PC-9 (cell line): ENCODE measurements at regions not wholly inside any gene's neighbourhood (a gene's known extent, or its start where the extent isn't known, plus 50 kb on each side); places are given as distances from the start of the nearest gene placed in this dataset.

Experiments
- BruUV-seq: library from RNA; stranded (reverse); fragments of 400-500 nt; replicated peaks from 2 replicates; lab custom pipeline; 2021; lab: Mats Ljungman, UMichigan
- CTCF ChIA-PET: fragments of 300-600 bp; sonication (Branson Sonifier 250); formaldehyde crosslinking; loops from one replicate; lab custom pipeline; 2022; ENCODE audit warnings: antibody characterized with exemption; lab: Charles Lee
- POLR2A ChIA-PET: fragments of 300-600 bp; sonication (Branson Sonifier 250); formaldehyde crosslinking; loops from one replicate; lab custom pipeline; 2022; ENCODE audit warnings: antibody characterized with exemption; ENCODE audit not compliant: unreplicated experiment; lab: Charles Lee
- DNase-seq, 2 experiments: peaks; one replicate each; pipeline versions ENCODE4 v3.0.0 to v3.0.0-alpha.2; 2015 to 2022; ENCODE audit warnings: mixed read lengths in 1 of 2
- H2AFZ ChIP-seq: fragments of 200-600 bp; sonication (generic); 2 replicates; pipeline ENCODE4 v1.8.1; 2017; ENCODE audit warnings: antibody characterized with exemption
- H3F3A ChIP-seq: fragments of 200-600 bp; sonication (generic); 2 replicates; pipeline ENCODE4 v1.8.1; 2017; ENCODE audit warnings: antibody characterized with exemption, mild to moderate bottlenecking, low read depth; ENCODE audit not compliant: insufficient read depth
- H3K27ac ChIP-seq: fragments of 200-600 bp; sonication (generic); 2 replicates; pipeline ENCODE4 v1.6.1; 2016; ENCODE audit warnings: mixed run types
- H3K27me3 ChIP-seq: fragments of 200-600 bp; sonication (generic); 2 replicates; pipeline ENCODE4 v1.6.1; 2016; ENCODE audit warnings: low read depth, mixed run types; ENCODE audit not compliant: insufficient read depth
- H3K36me3 ChIP-seq: fragments of 200-600 bp; sonication (generic); 2 replicates; pipeline ENCODE4 v1.6.1; 2016; ENCODE audit warnings: low read depth, mixed run types
- H3K4me1 ChIP-seq: fragments of 200-600 bp; sonication (generic); replicated peaks from 2 replicates; pipeline ENCODE4 v1.6.1; 2016; ENCODE audit warnings: mixed run types; ENCODE audit not compliant: insufficient read depth
- H3K4me2 ChIP-seq: fragments of 200-600 bp; sonication (generic); 2 replicates; pipeline ENCODE4 v1.6.1; 2017; ENCODE audit warnings: mixed run types
- H3K4me3 ChIP-seq: fragments of 200-600 bp; sonication (generic); 2 replicates; pipeline ENCODE4 v1.6.1; 2016; ENCODE audit warnings: mixed run types
- H3K79me2 ChIP-seq: fragments of 200-600 bp; sonication (generic); 2 replicates; pipeline ENCODE4 v1.6.1; 2017; ENCODE audit warnings: low read depth, mixed run types
- H3K9me2 ChIP-seq: fragments of 200-600 bp; sonication (generic); 2 replicates; pipeline ENCODE4 v1.8.1; 2017; ENCODE audit warnings: mild to moderate bottlenecking; ENCODE audit not compliant: insufficient read depth
- H3K9me3 ChIP-seq: fragments of 200-600 bp; sonication (generic); 2 replicates; pipeline ENCODE4 v1.8.1; 2016; ENCODE audit warnings: low read depth; ENCODE audit not compliant: insufficient read depth
- H4K20me1 ChIP-seq: fragments of 200-600 bp; sonication (generic); 2 replicates; pipeline ENCODE4 v1.8.1; 2017; ENCODE audit not compliant: insufficient read depth
- CTCF ChIP-seq: fragments of 200-600 bp; sonication (generic); conservative IDR thresholded peaks from 2 replicates; pipeline ENCODE4 v1.6.1; 2017; ENCODE audit warnings: mixed run types, antibody characterized with exemption, mild to moderate bottlenecking, moderate library complexity
- EZH2 ChIP-seq: fragments of 200-600 bp; sonication (generic); IDR thresholded peaks from 2 replicates; pipeline ENCODE4 v1.8.0; 2017; ENCODE audit warnings: antibody characterized with exemption, low read depth
- intact Hi-C: fragments of 100-400 bp; cut with micrococcal nuclease; formaldehyde crosslinking; loops from one replicate; pipeline ENCODE4 v1.10.0; 2022; ENCODE audit not compliant: unreplicated experiment

- Histone ChIP-seq H3K9me2 (no peaks in the 10 kb centered on the region), H3K4me3 (no peak overlapping the region), H3K4me2 (no peak overlapping the region), H3F3A (peaks cover 22% of the 10 kb centered on the region; the same call in 1 of the 2 replicates), H3K79me2 (peaks cover 99% of the 10 kb centered on the region), H3K9me3 (no peaks in the 10 kb centered on the region), H3K4me1 (peaks cover 25% of the 10 kb centered on the region), H3K27me3 (no peaks in the 10 kb centered on the region), H3K27ac (no peak overlapping the region), H3K36me3 (no peaks in the 10 kb centered on the region), H4K20me1 (peaks cover 7% of the 10 kb centered on the region; the same call in 1 of the 2 replicates), H2AFZ (no peak overlapping the region)
- no peak for DNase-seq
- BruUV-seq: no TSS peak
- intact Hi-C loops: loop anchor here (10.0 kb wide), 1 partner anchor 419 kb away; no protein-coding TSS in a partner anchor
- POLR2A ChIA-PET: interaction anchor here (0.6 kb wide), 1 partner anchor 14 kb away, joined by 4 read pairs; no protein-coding TSS in a partner anchor
- CTCF ChIA-PET: interaction anchor here (0.5 kb wide), 1 partner anchor 626 kb away, joined by 3 read pairs; no protein-coding TSS in a partner anchor
- TF ChIP-seq CTCF (no peak), EZH2 (no peak)
These were observed 444.9 kb downstream of the SOX9 start for GRCh38 chr17:72565758-72566157.

GRCh38 chr17:72566671-72567484 lies 446.1 kb downstream of the SOX9 start:
- Histone ChIP-seq H3K36me3 (no peaks in the 10 kb centered on the region), H3K27me3 (no peaks in the 10 kb centered on the region), H3K4me2 (no peak overlapping the region), H3K79me2 (peaks cover 99% of the 10 kb centered on the region), H3F3A (peaks cover 22% of the 10 kb centered on the region; the same call in 1 of the 2 replicates), H3K27ac (peak overlapping the region; percentile 12), H3K9me2 (no peaks in the 10 kb centered on the region), H3K9me3 (no peaks in the 10 kb centered on the region), H3K4me3 (no peak overlapping the region), H2AFZ (no peak overlapping the region), H3K4me1 (peaks cover 15% of the 10 kb centered on the region), H4K20me1 (peaks cover 7% of the 10 kb centered on the region; the same call in 1 of the 2 replicates)
- no TSS peak for BruUV-seq
- DNase-seq: no peak
- CTCF ChIA-PET: no interaction called here
- intact Hi-C loops: loop anchor here (10.0 kb wide), 1 partner anchor 418 kb away; no protein-coding TSS in a partner anchor
- TF ChIP-seq EZH2 (no peak), CTCF (no peak)
- POLR2A ChIA-PET: no interaction called here

GRCh38 chr17:72567774-72568173 lies 447.0 kb downstream of the SOX9 start:
- no peak overlapping the region for H2AFZ ChIP-seq
- H3K27ac ChIP-seq: 0 out of 2 replicates have a peak overlapping the region, but pooled peaks have one; percentile 12
- H3K9me2 ChIP-seq: no peaks in the 10 kb centered on the region
- no peaks in the 10 kb centered on the region for H3K36me3 ChIP-seq
- intact Hi-C loops: loop anchor here (10.0 kb wide), 1 partner anchor 417 kb away; no protein-coding TSS in a partner anchor
- H3K4me2 ChIP-seq: no peak overlapping the region
- H3K4me3 ChIP-seq: no peak overlapping the region
- H4K20me1 ChIP-seq: peaks cover 7% of the 10 kb centered on the region; the same call in 1 of the 2 replicates
- no peaks in the 10 kb centered on the region for H3K9me3 ChIP-seq
- DNase-seq: no peak
- BruUV-seq: no TSS peak
- H3K79me2 ChIP-seq: peaks cover 99% of the 10 kb centered on the region
- CTCF ChIA-PET: no interaction called here
- TF ChIP-seq EZH2: no peak
- TF ChIP-seq CTCF: no peak
- POLR2A ChIA-PET: no interaction called here
- peaks cover 9% of the 10 kb centered on the region for H3K4me1 ChIP-seq
- H3K27me3 ChIP-seq: no peaks in the 10 kb centered on the region
- H3F3A ChIP-seq: peaks cover 17% of the 10 kb centered on the region; the same call in 1 of the 2 replicates
